Cardiac fibroblast (primary cell): ENCODE measurements at regions not wholly inside any gene's neighbourhood (a gene's known extent, or its start where the extent isn't known, plus 50 kb on each side); places are given as distances from the start of the nearest gene placed in this dataset.
A peak's percentile ranks its signal among the peaks of the same experiment; 100 is the strongest.

Experiments
- DNase-seq, 2 donors: peaks; one replicate each; pipeline versions ENCODE4 v3.0.0 to v3.0.0-alpha.2; 2010; ENCODE audit warnings: low read depth in 2 of 2
- H3K4me3 ChIP-seq, 2 donors: replicated peaks in 1 of 2; 1 replicate in 1 of 2; 2 replicates in 1 of 2; pipeline ENCODE4 v1.5.1; 2011; ENCODE audit warnings: low read depth in 2 of 2, low read length in 2 of 2, mild to moderate bottlenecking in 2 of 2, moderate library complexity in 1 of 2
- TF ChIP-seq, protein P1 (sequence below): IDR thresholded peaks from one replicate; pipeline ENCODE4 v1.5.1; 2011; ENCODE audit warnings: low read depth, mild to moderate bottlenecking, low read length, inconsistent platforms

GRCh38 chr12:93127107-93127560 lies 198.0 kb upstream of the EEA1 start:
- no peak overlapping the region for H3K4me3 ChIP-seq
- no peak for DNase-seq
- TF ChIP-seq, protein P1, sequence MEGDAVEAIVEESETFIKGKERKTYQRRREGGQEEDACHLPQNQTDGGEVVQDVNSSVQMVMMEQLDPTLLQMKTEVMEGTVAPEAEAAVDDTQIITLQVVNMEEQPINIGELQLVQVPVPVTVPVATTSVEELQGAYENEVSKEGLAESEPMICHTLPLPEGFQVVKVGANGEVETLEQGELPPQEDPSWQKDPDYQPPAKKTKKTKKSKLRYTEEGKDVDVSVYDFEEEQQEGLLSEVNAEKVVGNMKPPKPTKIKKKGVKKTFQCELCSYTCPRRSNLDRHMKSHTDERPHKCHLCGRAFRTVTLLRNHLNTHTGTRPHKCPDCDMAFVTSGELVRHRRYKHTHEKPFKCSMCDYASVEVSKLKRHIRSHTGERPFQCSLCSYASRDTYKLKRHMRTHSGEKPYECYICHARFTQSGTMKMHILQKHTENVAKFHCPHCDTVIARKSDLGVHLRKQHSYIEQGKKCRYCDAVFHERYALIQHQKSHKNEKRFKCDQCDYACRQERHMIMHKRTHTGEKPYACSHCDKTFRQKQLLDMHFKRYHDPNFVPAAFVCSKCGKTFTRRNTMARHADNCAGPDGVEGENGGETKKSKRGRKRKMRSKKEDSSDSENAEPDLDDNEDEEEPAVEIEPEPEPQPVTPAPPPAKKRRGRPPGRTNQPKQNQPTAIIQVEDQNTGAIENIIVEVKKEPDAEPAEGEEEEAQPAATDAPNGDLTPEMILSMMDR, result no peak

DNA sequence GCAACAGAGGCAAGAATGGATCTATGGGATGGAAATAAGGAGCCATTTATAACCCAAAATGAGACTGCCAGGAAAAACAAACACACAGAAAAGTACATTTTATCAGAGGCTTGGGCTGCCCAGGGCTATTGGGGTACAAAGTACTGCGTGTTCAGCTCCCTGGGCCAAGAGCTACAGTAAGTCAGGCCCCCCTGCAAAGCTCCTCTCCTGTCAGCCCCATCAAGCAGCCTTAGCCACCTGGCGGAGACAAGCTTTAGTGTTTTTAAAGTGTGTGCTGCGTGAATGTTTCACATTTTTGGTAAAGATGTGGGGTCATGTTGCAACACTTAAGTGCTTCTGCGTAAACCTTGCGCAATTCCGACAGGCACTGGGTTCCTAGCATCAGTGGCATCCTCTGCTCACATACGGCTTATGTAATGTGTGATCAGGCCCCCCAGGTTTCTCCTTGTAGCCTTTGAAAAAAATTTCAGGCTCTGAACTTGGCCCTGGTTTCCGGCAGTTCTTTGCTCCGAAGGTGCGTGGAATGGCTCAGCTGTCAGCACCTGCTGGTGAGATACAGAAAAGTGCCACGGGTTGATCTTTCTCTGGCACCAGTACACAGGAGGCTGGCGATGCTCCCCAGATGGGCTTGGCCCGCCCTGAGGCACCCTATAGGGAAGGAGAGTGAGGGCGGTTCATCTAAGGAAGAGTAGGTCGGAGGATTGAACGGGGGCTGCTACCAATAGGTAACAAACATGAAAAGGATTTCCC lies 198.7 kb upstream of the EEA1 start:
- TF ChIP-seq, protein P1, result peak; percentile 57
- DNase-seq, result peak; percentile 96 to 98
- H3K4me3 ChIP-seq, result no peak overlapping the region

- TF ChIP-seq, protein P1, result no peak
- no peak overlapping the region for H3K4me3 ChIP-seq
- no peak for DNase-seq
These were observed 199.2 kb upstream of the EEA1 start for GRCh38 chr12:93128332-93128707.

- no peak overlapping the region for H3K4me3 ChIP-seq
- TF ChIP-seq, protein P1, result no peak
- no peak for DNase-seq
These were observed 201.4 kb upstream of the EEA1 start for GRCh38 chr12:93130366-93131054.

- H3K4me3 ChIP-seq, result no peak overlapping the region
- DNase-seq, result no peak
- TF ChIP-seq, protein P1, result no peak
These were observed 204.3 kb upstream of the EEA1 start for GRCh38 chr12:93133361-93133760.

- no peak overlapping the region for H3K4me3 ChIP-seq
- no peak for DNase-seq
- TF ChIP-seq, protein P1, result no peak
These were observed 205.2 kb upstream of the EEA1 start for GRCh38 chr12:93134175-93134890.
